Fibroblast of skin of scalp (primary cell): ENCODE measurements at regions not wholly inside any gene's neighbourhood (a gene's known extent, or its start where the extent isn't known, plus 50 kb on each side); places are given as distances from the start of the nearest gene placed in this dataset.
"Not testable (repeated sequence)": the region's sequence is repeated elsewhere in the genome, so short reads cannot be mapped to it uniquely, and the experiment has no call there.

Experiments
- DNase-seq: peaks from one replicate; pipeline ENCODE4 v3.0.0-alpha.2; 2013

DNA sequence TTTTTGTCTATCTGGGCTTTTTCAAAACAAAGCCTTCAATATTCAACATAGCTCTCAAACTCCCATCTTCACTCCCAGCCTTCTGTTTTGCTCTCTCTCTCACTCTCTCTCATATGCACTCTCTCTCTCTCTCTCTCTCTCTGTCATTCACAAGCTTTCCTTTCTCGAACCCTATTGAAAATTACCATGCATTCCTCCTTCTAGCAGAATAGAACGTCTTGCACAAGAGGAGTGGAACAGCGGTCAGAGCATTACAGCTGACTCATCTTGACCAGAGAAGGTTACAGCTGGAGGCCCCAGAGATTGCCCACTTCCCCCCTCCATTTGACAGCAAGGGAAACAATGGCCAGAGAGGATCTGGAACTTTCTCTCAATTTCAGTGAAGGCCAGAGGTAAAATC is 51.0 kb upstream of the LIFR start:
- peak; percentile 76 for DNase-seq

DNA sequence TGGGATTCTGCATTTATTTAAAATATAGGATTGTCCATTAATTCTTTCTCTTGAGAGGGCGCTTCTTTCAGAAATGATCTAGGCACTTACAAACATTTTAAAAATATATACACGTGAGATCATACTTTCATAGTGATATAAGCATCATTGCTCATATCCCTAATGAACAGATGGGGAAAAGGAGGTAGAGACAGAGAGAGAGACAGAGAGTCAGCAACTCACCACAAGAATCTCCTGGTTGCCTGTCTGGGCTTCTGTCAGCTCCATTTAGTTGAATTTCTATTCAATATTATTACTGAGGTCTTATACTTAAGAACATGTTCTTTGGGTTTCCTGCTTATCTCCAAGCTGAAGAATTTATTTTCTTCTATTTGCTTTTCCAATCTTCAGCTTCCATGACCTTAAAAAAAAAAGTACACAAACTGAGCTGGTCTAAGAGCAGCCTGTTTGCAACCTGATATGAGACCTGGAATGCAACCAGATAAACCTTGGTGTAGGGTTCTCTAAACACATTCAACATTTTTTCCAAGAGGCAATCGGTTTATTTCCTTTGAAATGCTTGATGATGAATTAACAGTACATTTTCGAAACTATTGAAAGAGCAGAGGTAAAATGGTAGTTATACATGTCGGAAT is 51.6 kb upstream of the LIFR start:
- no peak for DNase-seq

- DNase-seq: no peak
Observed at GRCh38 chr5:38608874-38609273, 52.4 kb upstream of the LIFR start.

DNA sequence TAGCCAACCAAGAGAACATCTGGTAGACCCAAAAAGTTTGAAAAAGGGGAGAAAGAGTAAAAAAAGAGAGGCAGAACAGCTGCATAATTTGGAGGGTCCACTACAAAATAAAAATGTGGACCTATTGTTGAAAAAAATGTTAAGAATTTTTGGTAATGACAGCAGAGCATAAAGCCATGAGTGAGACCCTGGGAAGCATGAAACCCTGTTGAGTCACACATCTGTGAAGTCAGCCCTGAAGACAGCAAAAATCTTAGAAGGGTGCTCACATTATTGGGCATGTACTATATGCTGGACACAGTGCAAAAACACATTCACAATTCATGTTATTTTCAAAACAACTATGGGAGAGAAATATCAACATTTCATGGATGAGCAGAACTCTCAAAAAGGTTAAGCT is 56.4 kb upstream of the LIFR start:
- peak; percentile 46 for DNase-seq

DNA sequence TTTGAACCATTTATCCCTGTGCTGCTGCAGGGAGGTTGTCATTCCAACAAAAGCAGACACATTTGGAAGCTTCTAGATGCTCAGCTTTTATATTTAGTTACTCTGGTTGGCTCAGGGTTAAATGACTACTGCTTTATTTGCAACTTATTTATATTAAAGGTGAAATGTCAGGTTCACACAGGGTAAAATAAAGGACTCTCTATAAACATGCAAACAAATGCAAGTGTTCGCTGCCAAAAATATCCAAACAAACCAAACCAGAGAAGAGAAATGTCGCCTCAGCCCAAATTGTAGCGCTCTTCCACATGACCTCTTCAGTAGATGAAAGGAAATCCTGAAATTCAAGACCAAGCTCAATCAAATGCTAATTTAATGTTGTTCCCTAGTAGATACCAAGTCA is 57.0 kb upstream of the LIFR start:
- DNase-seq: no peak

DNA sequence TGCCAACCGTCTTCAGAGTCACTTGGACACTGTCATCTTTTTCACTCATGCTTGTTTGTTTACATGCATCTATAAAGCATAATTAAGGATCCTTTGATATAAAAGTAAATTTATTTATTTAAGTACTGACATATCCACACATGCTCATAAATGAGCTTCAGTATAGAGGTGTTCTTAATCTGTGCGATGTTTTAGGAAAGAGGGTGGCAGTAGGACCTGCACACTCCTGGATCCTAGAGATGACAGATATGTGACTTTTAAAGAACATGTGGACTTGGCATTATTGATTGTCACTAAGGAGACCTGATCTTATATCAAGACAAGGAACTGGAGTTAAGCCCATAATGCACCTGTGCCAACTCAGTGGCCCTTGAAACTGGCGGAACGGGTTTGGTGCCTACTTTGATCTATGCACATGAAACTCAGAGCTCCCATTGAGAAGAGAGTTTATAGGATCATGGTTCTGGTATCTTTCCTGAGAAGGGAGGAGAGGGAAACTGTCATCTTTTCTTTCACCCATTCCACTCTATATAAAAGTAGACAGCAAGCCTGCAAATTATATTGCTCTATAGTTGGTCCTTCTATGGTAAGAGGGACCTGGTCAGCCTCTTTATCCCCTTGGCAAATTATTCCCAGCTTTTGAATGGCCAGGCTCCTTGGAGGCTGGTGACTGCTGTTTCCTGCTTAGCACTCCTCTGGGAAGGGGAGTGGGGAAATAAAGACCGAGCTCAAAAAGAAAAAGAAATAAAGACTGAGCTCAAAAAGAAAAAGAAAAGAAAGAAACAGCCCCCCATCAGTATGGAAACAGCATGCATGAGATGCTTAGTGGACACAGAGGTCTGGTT is 57.8 kb upstream of the LIFR start:
- no peak for DNase-seq

- no peak for DNase-seq
Observed at GRCh38 chr5:38615042-38615441, 58.6 kb upstream of the LIFR start.

- peak; percentile 84 for DNase-seq
Observed at GRCh38 chr5:38615981-38616451, 59.6 kb upstream of the LIFR start.

DNA sequence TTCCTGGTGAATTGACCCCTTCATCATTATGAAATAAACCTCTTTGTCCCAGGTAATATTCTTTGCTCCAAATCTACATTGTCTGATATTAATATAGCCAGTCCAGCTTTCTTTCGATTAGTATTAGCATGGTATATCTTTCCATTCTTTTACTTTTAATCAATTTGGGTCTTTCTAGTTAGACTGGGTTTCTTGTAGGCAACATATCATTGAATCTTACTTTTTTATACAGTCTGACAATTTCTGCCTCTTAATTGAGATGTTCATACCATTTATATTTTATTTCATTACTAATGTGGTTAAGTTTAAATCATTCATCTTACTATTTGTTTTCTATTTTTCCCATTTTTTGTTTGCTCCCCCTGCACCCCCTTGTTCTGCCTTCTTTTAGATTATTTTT is 61.7 kb upstream of the LIFR start:
- DNase-seq: no peak

DNA sequence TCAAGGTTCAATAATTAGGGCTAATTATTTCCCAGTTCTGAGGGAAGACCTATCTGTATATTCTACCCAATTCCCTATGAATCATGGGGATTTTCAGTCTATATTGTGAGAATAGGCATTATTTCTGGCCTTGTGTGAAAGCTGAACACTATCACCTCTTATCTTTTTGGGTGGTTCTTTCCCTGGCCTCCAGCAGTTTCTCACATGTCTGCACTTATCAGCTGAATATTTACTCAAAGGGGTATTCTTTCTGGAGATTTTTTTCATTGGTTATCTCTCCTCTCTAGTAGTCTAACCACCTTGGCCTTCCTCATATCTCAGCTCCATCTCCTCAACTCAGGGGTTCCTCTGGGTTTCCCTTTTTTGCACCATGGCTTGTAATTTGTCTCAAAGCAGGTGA is 64.9 kb upstream of the LIFR start:
- DNase-seq: no peak

GRCh38 chr5:38621840-38622437 is 65.5 kb upstream of the LIFR start:
- no peak for DNase-seq

GRCh38 chr5:38622723-38623129 is 66.3 kb upstream of the LIFR start:
- no peak for DNase-seq

DNA sequence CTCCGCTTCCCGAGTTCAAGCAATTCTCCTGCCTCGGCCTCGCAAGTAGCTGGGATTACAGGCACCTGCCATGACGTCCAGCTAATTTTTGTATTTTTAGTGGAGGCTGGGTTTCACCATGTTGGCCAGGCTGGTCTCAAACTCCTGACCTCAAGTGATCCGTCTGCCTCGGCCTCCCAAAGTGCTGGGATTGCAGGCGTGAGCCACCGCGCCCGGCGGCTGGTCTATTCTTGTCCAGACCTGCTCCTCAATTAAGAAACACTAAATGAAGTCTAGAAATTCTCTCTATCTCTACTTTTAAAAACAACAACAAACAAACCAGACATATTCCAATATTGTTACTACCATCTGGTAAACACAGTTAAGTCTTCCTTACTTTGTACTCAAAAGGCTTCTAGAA is 68.1 kb upstream of the LIFR start:
- DNase-seq: not testable (repeated sequence)

- DNase-seq: not testable (repeated sequence)
Observed at GRCh38 chr5:38631376-38631775, 74.9 kb upstream of the LIFR start.

DNA sequence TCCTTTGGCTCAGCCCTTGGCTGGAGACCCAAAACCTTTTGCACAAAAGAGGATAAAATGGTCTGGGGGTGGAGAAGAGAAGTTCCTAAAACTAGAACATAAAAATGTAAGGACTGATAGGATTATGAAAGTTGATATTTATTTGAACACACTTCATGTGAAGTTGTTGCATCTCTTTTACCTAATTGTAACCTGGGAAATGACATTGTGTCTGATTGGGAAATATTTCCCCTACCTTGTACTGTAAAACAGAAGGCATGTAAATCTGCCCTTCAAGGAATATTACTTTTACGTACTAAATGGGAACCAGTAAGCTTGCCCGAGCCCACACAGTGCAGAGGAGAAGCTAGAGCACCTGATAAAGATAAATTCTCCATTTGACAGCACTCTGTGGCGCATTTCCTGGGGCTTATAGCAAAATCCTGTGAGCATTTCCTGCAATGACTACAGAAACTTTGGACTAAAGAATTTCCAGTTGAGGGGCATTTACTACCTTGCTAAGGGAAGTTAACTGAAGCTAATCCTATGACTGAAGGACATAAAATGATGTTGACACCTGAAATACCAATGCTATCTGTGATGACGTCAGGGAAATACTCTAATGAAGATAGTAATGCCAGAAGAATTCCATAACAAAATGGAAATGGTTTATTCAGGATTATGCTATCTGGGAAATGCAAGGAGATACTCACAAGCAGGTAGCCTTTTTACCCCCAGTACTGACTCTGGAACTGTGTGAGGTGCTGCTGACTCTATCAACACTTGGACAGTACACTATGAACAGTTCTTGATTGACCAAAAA is 78.3 kb upstream of the LIFR start:
- DNase-seq: no peak

DNA sequence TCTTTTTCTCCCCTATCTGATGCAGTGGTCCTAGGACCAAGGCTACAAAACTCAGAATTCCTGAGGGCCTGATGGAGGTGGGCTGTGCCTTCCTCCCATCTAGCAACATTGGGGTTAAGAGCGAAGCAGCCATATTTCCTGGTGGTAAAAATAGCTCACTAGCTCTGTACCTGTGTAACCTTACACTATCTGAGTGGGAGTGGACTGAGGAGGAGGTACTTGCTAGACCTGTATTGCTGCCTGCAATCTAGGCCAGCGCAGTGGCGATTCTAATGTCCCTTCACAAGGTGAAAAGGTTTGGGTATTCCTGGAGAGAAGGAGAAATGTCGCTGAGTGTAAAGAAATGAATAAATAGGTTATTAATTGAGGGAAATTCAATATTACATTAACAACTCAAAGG is 80.2 kb upstream of the LIFR start:
- no peak for DNase-seq

DNA sequence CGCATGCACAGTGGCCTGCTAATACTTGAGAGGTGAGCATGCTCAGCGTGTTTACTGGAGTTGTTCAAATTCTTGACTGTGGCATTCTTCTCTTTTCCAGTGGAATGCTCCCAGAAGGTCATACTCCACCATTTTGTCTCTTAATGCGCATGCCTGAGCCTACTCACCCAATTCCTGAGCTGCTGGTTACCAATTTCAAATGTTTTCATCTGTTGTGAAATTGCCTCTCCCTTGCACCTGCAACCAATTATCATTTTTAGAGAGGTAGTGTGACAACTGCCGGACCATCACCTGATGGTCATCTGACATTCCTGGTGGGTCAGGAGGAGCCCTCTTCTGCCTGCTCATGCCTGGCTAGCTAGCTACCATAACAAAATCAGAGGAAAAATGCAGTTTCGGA is 82.2 kb upstream of the LIFR start:
- DNase-seq: no peak

GRCh38 chr5:38639377-38640358 is 83.2 kb upstream of the LIFR start:
- DNase-seq: peak; percentile 50

DNA sequence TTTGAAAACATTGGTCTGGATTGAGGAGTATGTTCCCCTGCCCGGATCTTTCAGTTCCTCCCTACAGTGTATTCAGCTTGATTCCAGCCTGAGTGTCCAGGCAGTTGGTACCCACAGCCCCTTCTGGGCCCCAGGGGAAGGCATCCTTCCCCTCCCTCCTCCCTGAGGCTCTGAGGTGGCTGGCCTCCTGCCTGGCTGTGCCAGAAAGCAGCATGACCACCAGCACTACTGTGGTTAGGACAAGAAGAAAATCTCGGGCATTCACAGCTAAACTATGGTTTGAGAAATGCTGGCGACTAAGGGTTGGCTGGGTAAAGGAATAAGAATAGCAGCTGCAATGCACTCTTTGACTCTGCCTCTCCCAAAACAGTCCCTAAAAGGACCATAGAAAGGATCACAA is 84.6 kb upstream of the LIFR start:
- DNase-seq: peak; percentile 63

DNA sequence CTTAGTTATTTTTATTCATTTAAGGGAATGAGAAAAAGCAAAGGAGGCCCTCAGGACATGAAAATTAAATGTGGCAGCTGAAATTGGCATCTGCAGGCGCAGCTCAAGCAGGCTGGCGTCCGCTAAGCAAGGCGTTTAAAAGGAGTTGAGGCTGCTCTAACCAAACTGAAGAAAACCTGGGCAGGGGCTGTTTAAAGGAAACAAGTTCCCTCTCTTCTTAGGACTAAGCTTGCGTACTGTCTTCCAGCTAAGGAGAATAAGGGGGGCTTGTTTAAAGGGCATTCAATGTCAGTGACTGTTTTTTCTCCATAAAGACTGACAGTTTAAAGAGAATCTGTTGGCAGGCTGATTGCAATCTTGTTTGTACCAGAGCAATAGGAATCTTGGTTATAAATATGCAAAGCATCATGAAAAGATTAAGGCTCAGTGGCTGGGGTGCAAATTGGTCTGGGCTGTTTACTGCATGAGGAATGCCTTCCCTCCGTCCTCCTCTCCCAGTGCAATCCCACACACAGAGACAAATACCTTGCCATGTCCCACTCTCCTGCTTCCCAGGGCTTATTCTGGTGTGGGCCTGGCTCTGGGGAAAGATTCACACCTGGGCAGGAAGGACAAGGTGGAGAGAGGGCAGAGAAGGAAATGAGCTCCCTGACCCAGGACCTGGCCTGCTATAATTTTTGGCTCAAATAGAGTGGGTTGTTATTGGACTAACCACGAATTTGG is 85.9 kb upstream of the LIFR start:
- DNase-seq: no peak

- no peak for DNase-seq
Observed at GRCh38 chr5:38643616-38644015, 87.2 kb upstream of the LIFR start.
